MM.1S (cell line): ENCODE measurements at regions not wholly inside any gene's neighbourhood (a gene's known extent, or its start where the extent isn't known, plus 50 kb on each side); places are given as distances from the start of the nearest gene placed in this dataset.

ENCODE experiments used
- EZH2phosphoT487 ChIP-seq: fragments of 300-600 bp; sonication (generic); IDR thresholded peaks from 2 replicates; pipeline ENCODE4 v1.6.1; 2018; ENCODE audit warnings: antibody characterized with exemption, low read length
- TF ChIP-seq, protein P1 (sequence below): fragments of 300-600 bp; sonication (generic); IDR thresholded peaks from 2 replicates; pipeline ENCODE4 v1.5.1; 2016; ENCODE audit warnings: antibody characterized with exemption, low read length, mixed read lengths

DNA sequence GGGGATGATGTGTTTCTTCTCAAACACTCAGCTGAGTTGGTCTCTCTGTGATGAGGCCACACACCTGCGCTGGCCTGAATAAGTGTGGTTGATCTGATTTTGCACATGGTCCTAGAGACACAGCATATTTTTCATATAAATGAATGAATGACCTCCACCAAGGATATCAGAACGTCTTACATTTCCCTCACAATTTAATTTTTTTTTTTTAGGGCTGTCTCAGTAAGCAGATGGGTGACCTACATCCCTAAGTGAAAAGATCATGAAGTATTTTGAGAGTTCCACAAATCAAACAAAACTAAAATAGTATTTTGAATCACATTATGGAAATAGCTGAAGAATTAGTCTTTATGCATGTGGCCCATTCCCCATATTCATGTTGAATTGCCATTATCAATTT, 333.7 kb upstream of the TMTC1 start:
- TF ChIP-seq, protein P1, sequence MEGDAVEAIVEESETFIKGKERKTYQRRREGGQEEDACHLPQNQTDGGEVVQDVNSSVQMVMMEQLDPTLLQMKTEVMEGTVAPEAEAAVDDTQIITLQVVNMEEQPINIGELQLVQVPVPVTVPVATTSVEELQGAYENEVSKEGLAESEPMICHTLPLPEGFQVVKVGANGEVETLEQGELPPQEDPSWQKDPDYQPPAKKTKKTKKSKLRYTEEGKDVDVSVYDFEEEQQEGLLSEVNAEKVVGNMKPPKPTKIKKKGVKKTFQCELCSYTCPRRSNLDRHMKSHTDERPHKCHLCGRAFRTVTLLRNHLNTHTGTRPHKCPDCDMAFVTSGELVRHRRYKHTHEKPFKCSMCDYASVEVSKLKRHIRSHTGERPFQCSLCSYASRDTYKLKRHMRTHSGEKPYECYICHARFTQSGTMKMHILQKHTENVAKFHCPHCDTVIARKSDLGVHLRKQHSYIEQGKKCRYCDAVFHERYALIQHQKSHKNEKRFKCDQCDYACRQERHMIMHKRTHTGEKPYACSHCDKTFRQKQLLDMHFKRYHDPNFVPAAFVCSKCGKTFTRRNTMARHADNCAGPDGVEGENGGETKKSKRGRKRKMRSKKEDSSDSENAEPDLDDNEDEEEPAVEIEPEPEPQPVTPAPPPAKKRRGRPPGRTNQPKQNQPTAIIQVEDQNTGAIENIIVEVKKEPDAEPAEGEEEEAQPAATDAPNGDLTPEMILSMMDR = no peak
- TF ChIP-seq EZH2phosphoT487 = no peak
